ENCODE measurements at regions not wholly inside any gene's neighbourhood (a gene's known extent, or its start where the extent isn't known, plus 50 kb on each side); places are given as distances from the start of the nearest gene placed in this dataset.

DNA sequence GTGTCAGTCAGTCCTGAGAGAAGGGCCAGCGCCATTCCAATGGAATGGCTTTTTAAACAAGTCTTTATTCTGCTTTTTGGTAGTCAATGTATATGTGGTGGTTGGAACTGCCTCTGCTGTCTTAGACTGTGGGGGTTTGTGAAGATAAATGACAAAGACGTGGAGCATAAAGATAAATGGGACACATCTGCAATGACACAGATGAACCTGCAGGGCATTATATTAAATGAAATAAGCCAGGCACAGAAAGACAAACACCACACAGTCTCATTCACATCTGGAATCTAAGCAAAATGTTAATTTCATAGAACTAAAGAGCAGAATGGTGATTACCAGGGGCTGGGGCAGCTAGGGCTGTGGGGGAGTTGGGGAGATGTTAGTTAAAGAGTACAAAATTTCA lies 912.8 kb upstream of the MAN1A1 start:
- Histone ChIP-seq H3K27ac (no peak overlapping the region), H3K9me3 (ENCODE audit: severe bottlenecking) (no peaks in the 10 kb centered on the region), H3K36me3 (no peaks in the 10 kb centered on the region), H3K27me3 (ENCODE audit: insufficient read depth, low read depth, severe bottlenecking) (no peaks in the 10 kb centered on the region), H3K4me3 (ENCODE audit: low read depth, low read length) (no peak overlapping the region)
- no peak for TF ChIP-seq CTCF (IDR thresholded peaks at IDR 0.05; ENCODE audit: low read depth, low read length)
- no peak for DNase-seq

GRCh38 chr6:120260636-120261035 lies 911.1 kb upstream of the MAN1A1 start:
- Histone ChIP-seq H3K9me3 (ENCODE audit: severe bottlenecking) (no peaks in the 10 kb centered on the region), H3K27ac (no peak overlapping the region), H3K27me3 (ENCODE audit: insufficient read depth, low read depth, severe bottlenecking) (no peaks in the 10 kb centered on the region), H3K36me3 (no peaks in the 10 kb centered on the region), H3K4me3 (ENCODE audit: low read depth, low read length) (no peak overlapping the region)
- TF ChIP-seq CTCF (IDR thresholded peaks at IDR 0.05; ENCODE audit: low read depth, low read length): no peak
- no peak for DNase-seq

DNA sequence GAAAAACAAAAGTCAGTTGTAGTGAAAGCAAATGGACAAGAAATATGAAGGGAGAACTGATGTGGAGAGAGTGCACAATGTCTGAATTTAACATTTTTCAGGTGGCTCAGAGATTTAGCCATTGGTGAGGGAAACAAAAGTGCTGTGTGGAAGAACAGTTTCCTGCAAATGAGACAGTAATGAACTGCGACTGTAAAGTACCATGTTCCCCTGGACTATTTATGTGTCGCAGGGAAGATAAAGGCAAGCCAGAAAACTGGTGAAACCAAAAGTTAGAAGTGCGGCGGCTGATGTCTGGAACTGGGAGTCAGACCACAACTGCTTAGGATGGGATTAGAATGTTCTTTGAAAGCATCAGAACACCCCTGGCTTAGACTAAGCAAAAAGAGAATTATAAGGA lies 905.1 kb upstream of the MAN1A1 start:
- Histone ChIP-seq H3K27ac (no peak overlapping the region), H3K4me3 (ENCODE audit: low read depth, low read length) (no peak overlapping the region), H3K27me3 (ENCODE audit: insufficient read depth, low read depth, severe bottlenecking) (no peaks in the 10 kb centered on the region), H3K36me3 (no peaks in the 10 kb centered on the region), H3K9me3 (ENCODE audit: severe bottlenecking) (no peaks in the 10 kb centered on the region)
- TF ChIP-seq CTCF (IDR thresholded peaks at IDR 0.05; ENCODE audit: low read depth, low read length): no peak
- DNase-seq: no peak

DNA sequence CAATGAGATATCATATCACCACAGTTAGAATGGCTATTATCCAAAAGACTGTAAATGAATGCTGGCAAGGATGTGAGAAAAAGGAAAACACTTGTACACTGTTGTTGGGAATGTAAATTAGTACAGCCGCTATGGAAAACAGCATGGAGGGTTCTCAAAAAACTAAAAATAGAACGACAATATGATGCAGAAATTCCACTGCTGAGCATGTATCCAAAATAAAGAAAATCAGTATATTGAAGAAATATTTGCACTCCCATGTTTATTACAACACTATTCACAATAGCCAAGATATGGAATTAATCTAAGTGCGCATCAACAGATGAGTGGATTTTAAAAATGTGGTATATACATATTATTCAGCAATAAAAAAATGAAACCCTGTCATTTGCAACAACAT lies 898.9 kb upstream of the MAN1A1 start:
- Histone ChIP-seq H3K9me3 (ENCODE audit: severe bottlenecking) (no peaks in the 10 kb centered on the region), H3K27me3 (ENCODE audit: insufficient read depth, low read depth, severe bottlenecking) (no peaks in the 10 kb centered on the region), H3K27ac (no peak overlapping the region), H3K36me3 (no peaks in the 10 kb centered on the region), H3K4me3 (ENCODE audit: low read depth, low read length) (no peak overlapping the region)
- no peak for DNase-seq
- TF ChIP-seq CTCF (IDR thresholded peaks at IDR 0.05; ENCODE audit: low read depth, low read length): no peak

DNA sequence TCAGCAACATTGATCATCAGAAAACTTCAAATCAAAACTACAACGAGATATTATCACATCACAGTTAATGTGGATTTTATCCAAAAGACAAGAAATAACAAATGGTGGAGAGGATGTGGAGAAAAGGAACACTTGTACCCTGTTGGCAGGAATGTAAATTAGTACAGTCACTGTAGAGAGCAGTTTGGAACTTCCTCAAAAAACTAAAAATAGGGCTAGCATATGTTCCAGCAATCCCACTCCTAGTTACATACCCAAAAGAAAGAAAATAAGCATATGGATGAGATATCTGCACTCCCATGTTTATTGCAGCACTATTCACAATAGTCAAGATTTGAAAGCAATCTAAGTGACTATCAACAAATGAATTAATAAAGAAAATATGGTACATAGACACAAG lies 887.7 kb upstream of the MAN1A1 start:
- Histone ChIP-seq H3K27ac (no peak overlapping the region), H3K36me3 (no peaks in the 10 kb centered on the region), H3K27me3 (ENCODE audit: insufficient read depth, low read depth, severe bottlenecking) (no peaks in the 10 kb centered on the region), H3K9me3 (ENCODE audit: severe bottlenecking) (no peaks in the 10 kb centered on the region), H3K4me3 (ENCODE audit: low read depth, low read length) (no peak overlapping the region)
- no peak for DNase-seq
- no peak for TF ChIP-seq CTCF (IDR thresholded peaks at IDR 0.05; ENCODE audit: low read depth, low read length)

DNA sequence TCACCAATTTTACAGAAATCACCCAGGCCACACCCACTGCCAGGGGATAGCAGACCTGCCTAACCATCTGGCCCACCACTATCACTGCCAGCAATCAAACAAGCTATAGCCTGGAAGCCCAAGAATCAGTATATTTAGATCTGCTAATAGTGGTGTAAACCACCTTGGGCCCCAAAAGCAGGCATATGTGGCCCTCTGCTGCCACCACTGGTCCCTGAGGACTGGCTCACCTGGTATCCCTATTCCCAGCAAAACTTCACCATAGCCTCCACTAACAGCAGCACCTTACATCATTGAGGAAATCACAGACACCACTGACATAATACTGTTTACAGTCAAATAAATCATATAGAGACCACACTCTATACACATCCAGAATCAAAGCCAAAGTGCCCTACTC lies 880.4 kb upstream of the MAN1A1 start:
- Histone ChIP-seq H3K36me3 (no peaks in the 10 kb centered on the region), H3K27me3 (ENCODE audit: insufficient read depth, low read depth, severe bottlenecking) (no peaks in the 10 kb centered on the region), H3K9me3 (ENCODE audit: severe bottlenecking) (peaks cover 2% of the 10 kb centered on the region), H3K4me3 (ENCODE audit: low read depth, low read length) (no peak overlapping the region), H3K27ac (no peak overlapping the region)
- TF ChIP-seq CTCF (IDR thresholded peaks at IDR 0.05; ENCODE audit: low read depth, low read length): 0 out of 2 replicates have a peak, but pooled peaks have one; percentile 19
- no peak for DNase-seq
